SK-N-SH treated with all-trans-retinoic acid at 6 μM for 48 hours (cell line): ENCODE measurements at regions not wholly inside any gene's neighbourhood (a gene's known extent, or its start where the extent isn't known, plus 50 kb on each side); places are given as distances from the start of the nearest gene placed in this dataset.

Source experiments
- ATAC-seq: fragments of 200-7000 bp; cut with Tn5 transposase; 3 replicates; pipeline ENCODE4 v1.9.1; 2020; ENCODE audit warnings: mild to moderate bottlenecking, moderate library complexity
- ARNTL ChIP-seq: fragments of 450-650 bp; formaldehyde crosslinking; IDR thresholded peaks from 2 replicates; pipeline ENCODE4 v1.5.0; 2020; ENCODE audit warnings: low read depth, mild to moderate bottlenecking, moderate library complexity, borderline replicate concordance
- BACH2 ChIP-seq: fragments of 250-450 bp; sonication (Bioruptor Pico); IDR thresholded peaks from 2 replicates; pipeline ENCODE4 v1.9.0; 2021; ENCODE audit warnings: mild to moderate bottlenecking, borderline replicate concordance
- CREB5 ChIP-seq: fragments of 250-450 bp; sonication (Bioruptor Pico); IDR thresholded peaks from 2 replicates; pipeline ENCODE4 v1.5.1; 2020; ENCODE audit warnings: low read depth, mild to moderate bottlenecking, moderate library complexity
- CSRNP3 ChIP-seq: fragments of 250-450 bp; sonication (Bioruptor Pico); IDR thresholded peaks from 2 replicates; pipeline ENCODE4 v1.5.1; 2021; ENCODE audit warnings: mild to moderate bottlenecking, moderate library complexity
- ESRRG ChIP-seq: fragments of 250-450 bp; sonication (Bioruptor Pico); IDR thresholded peaks from 2 replicates; pipeline ENCODE4 v1.6.1; 2021; ENCODE audit warnings: mild to moderate bottlenecking
- ISL1 ChIP-seq: fragments of 250-450 bp; sonication (Bioruptor Pico); IDR thresholded peaks from 2 replicates; pipeline ENCODE4 v2.1.2; 2022; ENCODE audit warnings: mild to moderate bottlenecking, moderate library complexity
- OSR1 ChIP-seq: fragments of 250-450 bp; sonication (Bioruptor Pico); IDR thresholded peaks from 2 replicates; pipeline ENCODE4 v1.8.0; 2022; ENCODE audit warnings: moderate library complexity, mild to moderate bottlenecking, inconsistent platforms
- POU6F1 ChIP-seq: fragments of 250-450 bp; sonication (Bioruptor Pico); IDR thresholded peaks from 2 replicates; pipeline ENCODE4 v1.8.0; 2021; ENCODE audit warnings: low read depth, mild to moderate bottlenecking, moderate library complexity, borderline replicate concordance
- PPARA ChIP-seq: fragments of 250-450 bp; sonication (Bioruptor Pico); IDR thresholded peaks from 2 replicates; pipeline ENCODE4 v1.5.0; 2020; ENCODE audit warnings: mild to moderate bottlenecking, borderline replicate concordance
- RARB ChIP-seq: fragments of 250-450 bp; sonication (Bioruptor Pico); IDR thresholded peaks from 2 replicates; pipeline ENCODE4 v1.8.0; 2021; ENCODE audit warnings: mild to moderate bottlenecking, moderate library complexity
- SNAI2 ChIP-seq: fragments of 250-450 bp; sonication (Bioruptor Pico); IDR thresholded peaks from 2 replicates; pipeline ENCODE4 v1.5.0; 2020; ENCODE audit warnings: mild to moderate bottlenecking, moderate library complexity
- TCF4 ChIP-seq: fragments of 250-450 bp; sonication (Bioruptor Pico); IDR thresholded peaks from 2 replicates; pipeline ENCODE4 v1.8.0; 2021; ENCODE audit warnings: mild to moderate bottlenecking, moderate library complexity, borderline replicate concordance
- TOX ChIP-seq: fragments of 250-450 bp; sonication (Bioruptor Pico); IDR thresholded peaks from 2 replicates; pipeline ENCODE4 v1.8.0; 2021; ENCODE audit warnings: mild to moderate bottlenecking, moderate library complexity, borderline replicate concordance
- TSHZ2 ChIP-seq: fragments of 250-450 bp; sonication (Bioruptor Pico); IDR thresholded peaks from 2 replicates; pipeline ENCODE4 v1.5.0; 2020; ENCODE audit warnings: mild to moderate bottlenecking, moderate library complexity
- ZC3H10 ChIP-seq: fragments of 250-450 bp; sonication (Bioruptor Pico); IDR thresholded peaks from 2 replicates; pipeline ENCODE4 v1.5.1; 2021; ENCODE audit warnings: mild to moderate bottlenecking, moderate library complexity
- ZFP3 ChIP-seq: fragments of 250-450 bp; sonication (Bioruptor Pico); IDR thresholded peaks from 2 replicates; pipeline ENCODE4 v1.5.0; 2020; ENCODE audit warnings: mild to moderate bottlenecking, moderate library complexity
- ZFP30 ChIP-seq: fragments of 450-650 bp; formaldehyde crosslinking; IDR thresholded peaks from 2 replicates; pipeline ENCODE4 v1.5.0; 2022; ENCODE audit warnings: mild to moderate bottlenecking, moderate library complexity
- ZNF565 ChIP-seq: fragments of 450-650 bp; formaldehyde crosslinking; conservative IDR thresholded peaks from 2 replicates; pipeline ENCODE4 v1.5.0; 2020; ENCODE audit warnings: low read depth, mild to moderate bottlenecking, moderate library complexity
- ZNF8 ChIP-seq: fragments of 450-650 bp; formaldehyde crosslinking; IDR thresholded peaks from 2 replicates; pipeline ENCODE4 v1.5.0; 2020; ENCODE audit warnings: mild to moderate bottlenecking, moderate library complexity

GRCh38 chr18:42611134-42611533, 504.4 kb downstream of the RIT2 start:
- TF ChIP-seq TOX (CRISPR knock-in tag) (no peak), ARNTL (CRISPR knock-in tag) (no peak), ESRRG (CRISPR knock-in tag) (no peak), POU6F1 (CRISPR knock-in tag) (no peak), TCF4 (no peak), PPARA (no peak), ZFP3 (CRISPR knock-in tag) (no peak), ZNF8 (CRISPR knock-in tag) (no peak)
- no peak for ATAC-seq

- TF ChIP-seq TCF4 (peak; percentile 90), TOX (CRISPR knock-in tag) (no peak), TSHZ2 (CRISPR knock-in tag) (peak; percentile 89), ISL1 (peak; percentile 73), ESRRG (CRISPR knock-in tag) (peak; percentile 31; the same call in 1 of the 2 replicates), SNAI2 (CRISPR knock-in tag) (peak; percentile 91; the same call in 1 of the 2 replicates)
- peak; percentile 66; the same call in 2 of the 3 replicates for ATAC-seq
Measured at GRCh38 chr18:42614619-42615293, 500.7 kb downstream of the RIT2 start.

GRCh38 chr18:42617221-42617620, 498.3 kb downstream of the RIT2 start:
- no peak for ATAC-seq
- TF ChIP-seq ZNF565 (CRISPR knock-in tag) (no peak), ZC3H10 (CRISPR knock-in tag) (no peak), SNAI2 (CRISPR knock-in tag) (no peak), CSRNP3 (no peak), POU6F1 (CRISPR knock-in tag) (no peak), TSHZ2 (CRISPR knock-in tag) (no peak), ISL1 (no peak), ZNF8 (CRISPR knock-in tag) (no peak), ARNTL (CRISPR knock-in tag) (no peak), TCF4 (no peak), OSR1 (no peak), PPARA (no peak)

- ATAC-seq, result no peak
- no peak for TF ChIP-seq POU6F1 (CRISPR knock-in tag)
- TF ChIP-seq ZC3H10 (CRISPR knock-in tag), result no peak
- no peak for TF ChIP-seq ZNF8 (CRISPR knock-in tag)
- TF ChIP-seq PPARA, result no peak
- no peak for TF ChIP-seq TCF4
- no peak for TF ChIP-seq ZFP30 (CRISPR knock-in tag)
- no peak for TF ChIP-seq BACH2 (CRISPR knock-in tag)
- TF ChIP-seq RARB (CRISPR knock-in tag), result no peak
- no peak for TF ChIP-seq CREB5 (CRISPR knock-in tag)
Measured at GRCh38 chr18:42619771-42620170, 495.7 kb downstream of the RIT2 start.
